ENCODE measurements at regions not wholly inside any gene's neighbourhood (a gene's known extent, or its start where the extent isn't known, plus 50 kb on each side); places are given as distances from the start of the nearest gene placed in this dataset.
"Not testable (repeated sequence)": the region's sequence is repeated elsewhere in the genome, so short reads cannot be mapped to it uniquely, and the experiment has no call there.

DNA sequence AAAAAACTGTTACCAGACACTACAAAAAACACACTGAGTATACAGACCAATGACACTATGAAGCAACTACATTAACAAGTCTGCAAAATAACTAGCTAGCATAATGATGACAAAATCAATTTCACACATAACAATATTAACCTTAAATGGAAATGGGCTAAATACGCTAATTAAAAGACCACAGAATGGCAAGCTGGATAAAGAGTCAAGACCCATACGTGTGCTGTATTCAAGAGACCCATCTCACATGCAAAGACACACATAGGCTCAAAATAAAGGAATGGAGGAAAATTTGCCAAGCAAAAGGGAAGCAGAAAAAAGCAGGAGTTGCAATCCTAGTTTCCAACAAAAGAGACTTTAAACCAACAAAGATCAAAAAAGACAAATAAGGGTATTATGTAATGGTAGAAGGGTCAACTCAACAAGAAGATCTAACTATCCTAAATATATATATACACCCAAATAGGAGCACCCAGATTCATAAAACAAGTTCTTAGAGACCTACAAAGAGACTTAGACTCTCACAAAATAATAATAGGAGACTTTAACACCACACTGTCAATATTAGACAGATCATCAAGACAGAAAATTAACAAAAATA, 158.6 kb downstream of the ALDH8A1 start:
- DNase-seq (ENCODE audit: extremely low read depth in 1 of 2, low read depth in 1 of 2), result not testable (repeated sequence)

GRCh38 chr6:134787261-134787877, 162.5 kb downstream of the ALDH8A1 start:
- no peak for DNase-seq (ENCODE audit: extremely low read depth in 1 of 2, low read depth in 1 of 2)

GRCh38 chr6:134784336-134784735, 165.6 kb downstream of the ALDH8A1 start:
- no peak for DNase-seq (ENCODE audit: extremely low read depth in 1 of 2, low read depth in 1 of 2)

- DNase-seq (ENCODE audit: extremely low read depth in 1 of 2, low read depth in 1 of 2), result no peak
Observed at GRCh38 chr6:134778431-134778830, 171.5 kb downstream of the ALDH8A1 start.

DNA sequence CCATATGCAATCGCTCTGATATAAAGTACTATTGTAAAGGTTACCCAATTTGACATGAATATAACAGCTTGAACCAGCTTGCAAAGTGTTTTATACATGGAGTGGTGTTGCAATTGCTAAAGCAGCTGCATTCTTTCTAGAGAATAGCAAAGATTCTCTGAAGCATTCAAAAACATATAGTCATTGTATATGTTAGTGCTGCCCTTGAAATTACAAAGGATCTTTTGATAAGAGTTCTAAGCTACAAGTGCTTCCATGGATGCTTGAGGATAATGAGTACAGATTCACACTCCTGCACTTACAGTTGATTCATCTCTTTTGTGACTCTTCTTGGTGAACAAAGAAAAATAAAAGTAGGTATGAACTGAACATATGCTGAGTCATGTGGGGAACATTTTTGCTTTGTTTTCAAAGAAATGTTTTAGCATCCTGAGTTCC, 175.7 kb downstream of the ALDH8A1 start:
- DNase-seq (ENCODE audit: extremely low read depth in 1 of 2, low read depth in 1 of 2), result no peak

- no peak for DNase-seq (ENCODE audit: extremely low read depth in 1 of 2, low read depth in 1 of 2)
Observed at GRCh38 chr6:134772671-134773360, 177.1 kb downstream of the ALDH8A1 start.

DNA sequence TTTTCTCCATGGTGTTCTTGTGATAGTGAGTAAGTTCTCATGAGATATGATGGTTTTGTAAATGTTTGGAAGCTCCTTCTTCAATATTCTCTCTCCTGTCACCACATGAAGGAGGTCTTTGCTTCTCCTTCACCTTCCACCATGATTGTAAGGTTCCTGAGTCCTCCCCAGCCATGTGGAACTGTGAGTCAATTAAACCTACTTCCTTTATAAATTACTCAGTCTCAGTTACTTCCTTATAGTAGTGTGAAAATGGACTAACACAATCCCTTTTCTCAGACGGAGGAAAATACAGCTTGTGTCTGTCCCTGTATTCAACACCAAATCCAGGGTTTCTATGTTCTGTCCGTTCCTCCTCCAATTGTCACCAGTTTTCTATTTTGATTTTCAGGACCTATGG, 181.0 kb downstream of the ALDH8A1 start:
- DNase-seq (ENCODE audit: extremely low read depth in 1 of 2, low read depth in 1 of 2), result no peak

- no peak for DNase-seq (ENCODE audit: extremely low read depth in 1 of 2, low read depth in 1 of 2)
Observed at GRCh38 chr6:134766497-134766896, 183.4 kb downstream of the ALDH8A1 start.

- no peak for DNase-seq (ENCODE audit: extremely low read depth in 1 of 2, low read depth in 1 of 2)
Observed at GRCh38 chr6:134764741-134765140, 185.2 kb downstream of the ALDH8A1 start.

GRCh38 chr6:134763575-134763974, 186.3 kb downstream of the ALDH8A1 start:
- DNase-seq (ENCODE audit: extremely low read depth in 1 of 2, low read depth in 1 of 2), result not testable (repeated sequence)

GRCh38 chr6:134758621-134759020, 191.3 kb downstream of the ALDH8A1 start:
- no peak for DNase-seq (ENCODE audit: extremely low read depth in 1 of 2, low read depth in 1 of 2)

- DNase-seq (ENCODE audit: extremely low read depth in 1 of 2, low read depth in 1 of 2), result no peak
Observed at GRCh38 chr6:134757911-134758361, 192.0 kb downstream of the ALDH8A1 start.

DNA sequence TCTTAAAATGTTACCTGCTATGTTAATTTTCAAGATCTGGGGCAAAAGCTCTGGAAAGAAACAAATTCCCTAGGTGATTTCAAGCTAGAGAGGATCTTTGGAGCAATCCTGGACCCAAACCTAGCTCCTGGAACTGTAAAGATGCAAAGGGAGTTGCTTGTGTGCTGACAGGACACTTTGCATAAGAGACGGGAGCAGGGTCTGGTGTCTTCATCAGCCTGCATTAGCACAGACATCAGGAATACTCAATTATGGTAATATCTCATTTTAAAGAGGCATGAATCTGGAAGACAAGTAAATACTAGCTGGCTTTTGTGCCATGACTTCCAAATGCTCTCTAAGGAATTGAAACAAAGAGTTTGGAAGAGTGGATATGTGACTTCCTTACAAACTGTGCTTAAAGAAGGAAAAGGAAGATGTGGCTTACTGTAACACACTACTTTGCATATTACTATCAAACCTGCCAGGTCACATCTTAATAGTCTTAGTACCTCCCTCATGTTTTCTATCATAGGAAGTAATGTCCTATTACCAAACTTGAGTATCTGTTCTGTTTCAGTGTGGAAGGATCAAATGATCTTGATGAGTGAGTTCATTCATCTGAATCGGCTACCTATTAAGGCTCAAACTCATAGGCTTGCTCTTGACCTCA, 193.4 kb downstream of the ALDH8A1 start:
- no peak for DNase-seq (ENCODE audit: extremely low read depth in 1 of 2, low read depth in 1 of 2)

DNA sequence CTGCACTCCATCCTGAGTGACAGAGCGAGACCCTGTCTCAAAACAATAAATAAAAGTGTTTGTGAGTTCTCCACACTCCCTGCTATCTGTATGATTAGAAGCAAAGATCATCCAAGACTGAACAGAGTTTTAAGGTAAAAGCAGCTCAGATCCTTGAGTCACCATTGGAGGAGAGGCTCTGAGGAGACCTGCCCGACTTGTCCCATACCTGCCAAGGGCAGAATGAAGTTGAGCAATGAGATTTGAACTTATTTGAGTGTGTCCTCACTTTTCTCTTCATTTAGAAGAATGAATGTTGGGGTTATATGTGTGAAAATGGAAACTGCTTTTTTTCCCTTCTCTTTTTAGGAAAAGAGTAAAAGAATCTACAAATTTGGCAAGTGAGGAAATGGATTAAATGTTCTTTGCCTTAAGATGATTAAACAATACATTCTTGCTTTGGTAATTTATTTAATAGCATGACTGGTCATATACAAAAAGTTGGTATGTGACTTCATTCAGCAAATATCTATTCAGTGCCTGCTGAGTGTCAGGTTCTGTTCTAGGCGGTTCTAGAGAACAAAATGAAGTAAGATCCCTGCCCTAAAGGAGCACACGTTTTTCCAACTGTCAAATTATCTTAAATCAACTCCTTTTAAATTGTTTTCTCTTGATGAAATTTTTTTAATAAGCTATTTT, 195.7 kb downstream of the ALDH8A1 start:
- no peak for DNase-seq (ENCODE audit: extremely low read depth in 1 of 2, low read depth in 1 of 2)

- DNase-seq (ENCODE audit: extremely low read depth in 1 of 2, low read depth in 1 of 2), result no peak
Observed at GRCh38 chr6:134753001-134753400, 196.9 kb downstream of the ALDH8A1 start.

GRCh38 chr6:134752445-134752844, 197.5 kb downstream of the ALDH8A1 start:
- DNase-seq (ENCODE audit: extremely low read depth in 1 of 2, low read depth in 1 of 2), result no peak

- DNase-seq (ENCODE audit: extremely low read depth in 1 of 2, low read depth in 1 of 2), result no peak
Observed at GRCh38 chr6:134750669-134751068, 199.2 kb downstream of the ALDH8A1 start.

DNA sequence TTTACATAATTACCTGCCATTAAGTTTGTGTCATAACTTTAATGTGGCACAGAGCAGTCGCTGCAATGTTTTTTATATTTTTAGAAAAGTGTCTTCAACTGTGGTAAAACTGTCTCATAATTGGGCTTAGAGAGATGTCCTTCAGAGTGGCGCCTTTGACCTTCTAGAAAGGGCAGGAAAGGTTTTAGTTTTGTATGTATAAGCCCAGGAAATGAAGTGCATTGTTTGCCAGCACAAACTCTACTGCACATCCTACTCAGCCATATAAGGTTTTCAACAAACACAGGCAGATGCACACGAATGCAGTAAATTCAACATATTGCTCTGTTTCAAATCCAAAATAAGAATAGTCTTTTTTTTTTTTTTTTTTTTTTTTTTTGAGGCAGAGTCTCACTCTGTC, 201.4 kb downstream of the ALDH8A1 start:
- DNase-seq (ENCODE audit: extremely low read depth in 1 of 2, low read depth in 1 of 2), result no peak

- DNase-seq (ENCODE audit: extremely low read depth in 1 of 2, low read depth in 1 of 2), result not testable (repeated sequence)
Observed at GRCh38 chr6:134747197-134747596, 202.7 kb downstream of the ALDH8A1 start.

DNA sequence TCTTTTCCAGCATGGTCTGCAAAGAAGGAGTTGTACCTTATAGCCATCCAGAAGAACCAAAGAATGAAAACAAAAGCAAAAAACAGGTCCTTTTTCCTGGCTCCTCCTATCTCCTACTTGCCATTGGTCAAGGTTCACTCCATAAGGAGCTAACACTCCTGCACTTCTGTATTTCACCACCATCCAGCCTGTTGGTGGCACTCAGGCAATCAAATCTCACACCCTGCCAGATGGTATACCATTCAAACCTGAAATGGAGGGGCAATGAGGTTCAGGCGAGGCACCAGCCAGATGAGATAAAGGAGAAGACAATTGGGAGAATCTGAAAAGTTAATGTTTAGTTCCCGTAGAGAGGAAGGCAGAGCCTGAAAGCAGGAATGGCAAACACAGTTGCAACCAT, 203.8 kb downstream of the ALDH8A1 start:
- DNase-seq (ENCODE audit: extremely low read depth in 1 of 2, low read depth in 1 of 2), result no peak

DNA sequence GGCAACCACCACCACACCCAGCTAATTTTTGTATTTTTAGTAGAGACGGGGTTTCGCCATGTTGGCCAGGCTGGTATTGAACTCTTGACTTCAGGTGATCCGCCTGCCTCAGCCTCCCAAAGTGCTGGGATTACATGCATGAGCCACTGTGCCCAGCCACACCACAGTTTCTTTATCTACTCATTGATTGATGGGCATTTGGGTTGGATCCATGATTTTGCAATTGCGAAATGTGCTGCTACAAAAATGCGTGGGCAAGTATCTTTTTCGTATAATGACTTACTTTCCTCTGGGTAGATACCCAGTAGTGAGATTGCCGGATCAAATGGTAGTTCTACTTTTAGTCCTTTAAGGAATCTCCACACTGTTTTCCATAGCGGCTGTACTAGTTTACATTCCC, 204.7 kb downstream of the ALDH8A1 start:
- DNase-seq (ENCODE audit: extremely low read depth in 1 of 2, low read depth in 1 of 2), result not testable (repeated sequence)
